Gastrocnemius medialis (tissue), 4 donors: ENCODE measurements at regions not wholly inside any gene's neighbourhood (a gene's known extent, or its start where the extent isn't known, plus 50 kb on each side); places are given as distances from the start of the nearest gene placed in this dataset.

Source experiments
- CTCF ChIP-seq, 5 experiments: fragments of 450-650 bp in 3 of 5; fragments of 200-600 bp in 2 of 5; sonication (generic) in 2 of 5; IDR thresholded peaks in 4 of 5; conservative IDR thresholded peaks in 1 of 5; 1 replicate in 4 of 5; 2 replicates in 1 of 5; pipeline ENCODE4 v1.5.1; 2016 to 2019; ENCODE audit warnings: antibody characterized with exemption in 5 of 5, mild to moderate bottlenecking in 3 of 5, moderate library complexity in 3 of 5
- POLR2A ChIP-seq, 2 donors: fragments of 450-650 bp; IDR thresholded peaks; one replicate each; pipeline ENCODE4 v1.6.1; 2017; ENCODE audit warnings: antibody characterized with exemption in 2 of 2, mild to moderate bottlenecking in 2 of 2, moderate library complexity in 2 of 2

GRCh38 chr2:16169381-16169960 lies 229.1 kb downstream of the MYCN start:
- TF ChIP-seq POLR2A (IDR thresholded peaks at IDR 0.05) (no peak), CTCF (IDR thresholded peaks at IDR 0.05 in 4 of 5, conservative IDR thresholded peaks at IDR 0.05 in 1 of 5) (no peak)
